CD4-positive, alpha-beta T cell treated with Interleukin-21 for 1 hour (primary cell): ENCODE measurements at regions not wholly inside any gene's neighbourhood (a gene's known extent, or its start where the extent isn't known, plus 50 kb on each side); places are given as distances from the start of the nearest gene placed in this dataset.

Source experiments
- DNase-seq: peaks from one replicate; pipeline ENCODE4 v3.0.0-alpha.2; 2020

- no peak for DNase-seq
Observed at GRCh38 chr9:80086386-80086785, 514.6 kb downstream of the TLE4 start.

DNA sequence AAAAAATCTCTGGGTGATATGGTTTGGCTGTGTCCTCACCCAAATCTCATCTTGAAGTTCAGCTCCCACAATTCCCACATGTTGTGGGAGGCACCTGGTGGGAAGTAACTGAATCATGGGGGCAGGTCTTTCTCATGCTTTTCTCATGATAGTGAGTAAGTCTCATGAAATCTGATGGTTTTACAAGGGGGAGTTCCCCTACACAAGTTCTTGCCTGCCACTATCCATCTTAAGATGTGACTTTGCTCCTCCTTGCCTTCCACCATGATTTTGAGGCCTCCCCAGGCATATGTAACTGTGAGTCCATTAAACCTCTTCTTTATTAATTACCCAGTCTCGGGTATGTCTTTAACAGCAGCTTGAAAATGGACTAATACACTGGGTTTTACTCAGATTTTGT is 513.9 kb downstream of the TLE4 start:
- no peak for DNase-seq

DNA sequence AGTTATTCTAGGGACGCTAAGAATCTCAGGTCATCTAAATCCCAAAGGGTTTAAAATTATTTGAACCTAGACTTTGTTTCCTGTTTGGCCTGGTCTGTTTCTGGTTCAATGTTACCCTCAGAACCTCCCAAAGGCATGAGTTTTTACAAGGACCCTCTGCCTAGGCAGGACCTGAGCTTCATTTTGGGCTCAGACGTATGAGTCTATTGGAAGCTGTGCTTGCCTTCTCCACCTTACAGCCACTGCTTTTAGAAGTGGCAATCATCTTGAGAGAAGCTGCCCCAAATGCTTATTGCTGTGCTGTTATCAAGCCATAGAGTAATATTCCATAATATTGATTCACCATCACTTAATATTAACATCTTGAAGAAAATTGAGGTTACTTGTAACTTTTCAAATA is 510.4 kb downstream of the TLE4 start:
- DNase-seq: no peak

GRCh38 chr9:80078826-80079225 is 507.1 kb downstream of the TLE4 start:
- DNase-seq: no peak

DNA sequence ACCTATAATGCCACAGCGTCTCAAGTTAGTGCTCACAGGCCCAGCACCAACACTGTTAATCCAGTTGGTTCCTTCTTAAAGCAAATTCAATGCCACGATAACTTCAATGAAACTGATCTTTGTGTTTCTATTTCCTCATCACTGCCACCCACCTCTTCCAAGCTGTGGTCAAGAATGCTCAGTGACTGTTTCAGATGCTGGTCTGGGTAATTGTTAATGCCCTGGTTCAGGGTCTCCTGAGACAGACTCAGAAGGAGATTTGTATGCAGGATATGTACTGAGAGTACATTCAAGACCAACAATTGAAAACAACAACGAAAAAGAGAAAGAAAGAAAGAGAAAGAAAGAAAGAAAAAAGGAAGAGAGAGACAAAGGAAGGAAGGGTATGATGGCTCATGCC is 505.3 kb downstream of the TLE4 start:
- DNase-seq: no peak

- DNase-seq: no peak
Observed at GRCh38 chr9:80076162-80076561, 504.4 kb downstream of the TLE4 start.

DNA sequence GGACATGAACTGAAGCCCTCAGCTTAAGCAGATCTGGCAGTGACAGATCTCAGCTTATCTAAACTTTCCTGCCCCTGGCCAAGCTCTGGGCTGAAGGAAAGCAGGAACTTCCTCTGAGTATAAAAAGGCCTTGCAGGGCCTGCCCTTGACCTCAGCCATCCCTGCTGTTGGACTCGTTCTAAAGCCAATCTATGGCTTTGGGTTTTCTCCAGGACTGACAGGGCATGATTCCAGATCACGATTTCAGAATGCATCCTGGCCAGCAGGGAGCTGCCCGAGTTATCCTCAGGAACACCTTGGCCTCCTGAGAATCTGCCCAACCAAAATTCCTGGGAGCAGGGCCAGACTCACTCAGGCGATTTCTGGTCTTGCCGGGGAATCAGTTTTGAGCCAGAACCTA is 502.7 kb downstream of the TLE4 start:
- no peak for DNase-seq

- DNase-seq: no peak
Observed at GRCh38 chr9:80072451-80072850, 500.7 kb downstream of the TLE4 start.

DNA sequence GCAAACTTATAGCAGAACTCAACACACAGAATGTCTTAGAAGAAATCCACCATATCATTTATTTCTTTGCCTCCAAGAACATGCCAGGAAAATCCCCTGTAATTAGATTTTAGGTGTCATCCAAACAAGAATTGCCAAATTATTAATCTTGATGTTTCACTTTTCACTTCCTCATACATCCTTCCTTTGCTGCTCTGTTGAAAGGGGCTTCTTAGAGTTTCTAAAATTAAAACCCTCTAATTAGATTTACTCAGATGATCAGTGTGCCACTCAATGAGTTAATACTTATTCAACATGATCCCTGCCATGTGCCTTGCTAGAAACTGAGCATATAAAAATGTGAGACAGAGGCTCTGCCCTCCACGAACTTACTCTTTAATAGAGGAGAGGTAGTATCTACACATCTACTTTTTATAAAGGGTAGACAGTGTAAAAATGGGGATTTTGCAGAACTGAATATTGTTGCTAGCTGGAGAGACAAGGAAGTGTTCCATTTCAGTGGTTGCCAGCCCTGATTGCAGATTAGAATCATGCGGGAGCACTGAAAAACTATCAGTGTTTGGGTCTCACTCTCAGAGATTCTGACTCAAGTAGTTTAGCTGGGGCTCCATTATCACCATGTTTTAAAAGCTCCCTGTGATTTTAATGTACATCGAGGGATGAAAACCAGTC is 498.4 kb downstream of the TLE4 start:
- no peak for DNase-seq

- DNase-seq: no peak
Observed at GRCh38 chr9:80066931-80067330, 495.2 kb downstream of the TLE4 start.

DNA sequence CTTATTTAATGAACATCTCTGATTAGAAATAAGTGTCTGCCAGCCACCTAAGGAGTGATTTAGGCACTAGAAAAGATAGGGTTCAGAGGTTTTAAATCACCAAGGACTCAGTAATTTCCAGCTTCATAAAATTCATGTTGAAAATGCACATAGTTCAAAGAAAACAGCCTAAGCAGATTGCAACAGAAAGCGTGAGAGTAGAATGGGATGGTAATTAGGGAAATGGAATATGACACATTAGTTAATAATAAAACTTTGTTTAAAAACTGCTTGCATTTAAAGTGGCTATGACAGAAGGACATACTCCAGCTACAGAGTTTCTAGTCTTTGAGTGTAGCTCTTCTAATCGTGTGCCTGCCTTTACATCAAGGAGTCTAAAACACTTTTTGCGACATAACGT is 490.8 kb downstream of the TLE4 start:
- DNase-seq: no peak

- DNase-seq: no peak
Observed at GRCh38 chr9:80061940-80062339, 490.2 kb downstream of the TLE4 start.

GRCh38 chr9:80061096-80061495 is 489.3 kb downstream of the TLE4 start:
- no peak for DNase-seq

DNA sequence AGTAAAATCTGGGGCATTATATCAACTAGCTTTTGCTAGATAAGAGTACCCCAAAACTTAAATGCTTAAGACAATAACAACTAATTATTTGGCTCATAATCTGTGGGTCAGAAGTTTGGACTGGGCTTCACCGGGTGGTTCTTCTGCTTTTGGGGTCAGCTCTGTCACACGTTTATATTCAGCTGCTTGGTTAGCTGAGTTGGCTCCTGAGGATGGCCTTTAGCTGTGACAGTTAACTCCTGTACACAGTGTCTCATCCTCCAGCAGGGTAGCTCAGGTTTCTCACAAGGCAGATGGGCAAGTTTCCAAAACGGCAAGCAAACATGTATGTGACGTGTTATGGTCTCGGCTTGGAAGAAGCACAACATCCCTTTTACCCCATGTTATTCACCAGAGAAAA is 488.2 kb downstream of the TLE4 start:
- DNase-seq: no peak

DNA sequence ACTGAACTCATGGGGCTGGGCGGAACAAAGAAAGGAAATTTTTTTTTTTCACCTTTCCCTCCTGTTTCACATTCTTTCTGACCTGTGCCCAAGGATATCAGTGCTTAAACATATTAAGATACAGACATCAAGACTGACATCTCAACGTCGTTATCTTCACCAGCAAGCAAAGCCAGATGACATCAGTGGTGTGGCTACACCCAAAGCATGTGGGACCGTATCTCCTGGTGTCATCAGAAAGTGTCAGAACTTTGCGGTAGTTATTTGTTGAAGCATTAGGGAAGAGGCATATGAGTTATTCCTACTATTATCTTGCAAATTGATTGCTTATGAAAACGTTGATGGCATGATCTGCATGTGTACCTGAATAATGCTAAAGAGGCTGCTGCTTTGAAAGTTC is 487.4 kb downstream of the TLE4 start:
- DNase-seq: no peak

DNA sequence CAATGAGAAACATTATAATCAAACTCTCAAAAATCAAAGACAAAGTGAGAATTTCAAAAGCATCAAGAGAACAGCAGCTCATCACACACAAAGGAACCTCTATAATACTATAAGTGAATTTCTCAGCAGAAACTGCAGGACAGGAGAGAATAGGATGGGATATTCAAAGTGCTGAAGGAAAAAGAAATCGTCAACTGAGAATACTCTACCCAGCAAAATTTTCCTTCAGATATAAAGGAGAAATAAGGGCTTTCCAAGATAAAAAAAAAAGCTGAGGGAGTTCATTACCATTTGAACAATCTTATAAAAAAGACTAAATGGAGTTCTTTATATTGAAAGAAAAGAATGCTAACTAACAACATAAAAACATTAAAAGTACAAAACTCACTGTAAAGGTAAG is 481.1 kb downstream of the TLE4 start:
- no peak for DNase-seq

- no peak for DNase-seq
Observed at GRCh38 chr9:80049096-80049782, 477.5 kb downstream of the TLE4 start.

DNA sequence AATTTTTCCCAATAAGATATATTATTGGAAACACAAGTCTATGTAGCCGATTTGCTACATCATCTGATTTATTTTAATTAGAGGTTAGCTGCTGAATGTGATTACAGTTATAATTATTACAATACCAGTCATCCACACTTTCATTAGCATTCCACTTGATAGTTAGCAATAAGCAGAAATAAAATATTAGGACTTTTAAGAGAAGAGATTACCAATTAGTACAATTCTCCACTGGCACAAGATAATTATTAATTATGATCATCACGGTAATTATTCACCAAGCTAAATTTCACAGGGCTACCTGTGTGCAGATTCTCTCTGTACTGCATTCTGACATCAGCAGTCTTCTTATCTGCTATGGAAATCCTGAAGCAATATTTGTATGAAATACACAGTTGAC is 474.7 kb downstream of the TLE4 start:
- DNase-seq: no peak

DNA sequence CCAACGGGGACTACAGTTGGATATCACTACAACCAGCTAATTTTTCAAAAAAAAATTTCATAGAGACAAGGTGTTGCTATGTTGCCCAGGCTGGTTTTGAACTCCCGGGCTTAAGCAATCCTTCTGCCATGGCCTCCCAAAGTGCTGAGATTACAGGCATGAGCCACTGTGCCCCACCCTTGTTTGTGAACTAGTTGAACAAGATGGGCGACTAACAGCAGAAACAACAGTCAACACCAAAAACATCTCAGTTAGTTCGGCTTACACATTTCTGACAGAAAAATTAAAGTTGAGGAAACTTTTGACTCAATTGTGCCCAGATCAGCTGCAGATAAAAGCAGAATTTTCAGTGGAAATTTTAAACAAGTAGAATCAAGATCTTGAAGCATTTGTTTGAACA is 470.1 kb downstream of the TLE4 start:
- DNase-seq: no peak

DNA sequence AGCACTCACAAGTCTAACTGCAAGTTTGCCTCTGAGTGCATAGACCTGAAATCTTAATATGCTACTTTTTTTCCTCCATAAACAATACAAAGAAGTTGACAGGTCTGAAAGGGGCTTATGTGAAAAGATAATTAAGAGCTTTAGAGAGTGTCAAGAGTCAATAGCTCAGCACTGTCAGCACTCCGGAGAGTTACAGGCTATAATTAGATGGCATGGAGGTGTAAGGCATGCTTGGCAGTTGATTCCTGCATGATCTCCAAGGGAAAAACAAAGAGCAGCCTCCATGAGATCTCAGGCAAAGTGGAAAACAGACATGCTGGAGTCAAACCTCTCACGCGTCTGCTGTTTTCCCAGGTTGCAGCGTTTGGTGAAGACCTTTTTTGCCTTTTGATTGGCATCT is 468.7 kb downstream of the TLE4 start:
- DNase-seq: no peak

DNA sequence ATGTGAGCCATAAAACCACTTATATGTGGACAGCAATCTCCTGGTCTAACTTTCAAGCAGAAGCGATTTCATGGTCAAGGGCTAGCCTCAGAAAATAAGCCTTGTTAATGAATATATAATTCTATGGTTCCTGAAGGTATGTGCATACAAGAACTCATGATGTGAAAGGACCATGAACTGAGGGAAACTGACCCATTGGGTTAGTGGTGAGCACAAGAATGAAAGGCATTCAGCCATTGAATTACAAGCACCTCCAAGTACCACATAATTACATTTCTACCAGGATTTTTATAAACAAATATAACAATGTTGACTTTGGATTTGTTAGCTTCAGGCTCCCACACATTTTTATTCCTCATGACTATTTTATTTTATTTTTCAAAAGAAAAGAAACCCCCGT is 459.0 kb downstream of the TLE4 start:
- no peak for DNase-seq

DNA sequence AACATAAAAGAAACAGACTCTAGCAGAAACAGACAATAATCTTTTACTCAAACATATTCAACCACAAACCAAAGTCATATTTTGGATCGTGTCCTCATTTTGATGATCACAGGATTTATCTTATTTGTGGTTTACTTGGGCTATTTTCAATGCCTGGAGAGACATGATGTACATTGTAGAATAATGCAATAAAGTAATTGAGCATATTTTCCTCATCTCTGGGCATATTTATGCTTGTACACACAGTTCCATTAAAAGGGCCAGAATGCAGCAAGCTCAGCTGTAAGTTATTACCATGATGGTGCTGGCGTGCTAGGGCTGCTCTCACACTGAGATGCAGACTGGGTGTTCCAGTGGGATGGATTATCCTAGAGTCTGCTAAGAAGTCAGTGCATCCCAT is 456.7 kb downstream of the TLE4 start:
- no peak for DNase-seq

DNA sequence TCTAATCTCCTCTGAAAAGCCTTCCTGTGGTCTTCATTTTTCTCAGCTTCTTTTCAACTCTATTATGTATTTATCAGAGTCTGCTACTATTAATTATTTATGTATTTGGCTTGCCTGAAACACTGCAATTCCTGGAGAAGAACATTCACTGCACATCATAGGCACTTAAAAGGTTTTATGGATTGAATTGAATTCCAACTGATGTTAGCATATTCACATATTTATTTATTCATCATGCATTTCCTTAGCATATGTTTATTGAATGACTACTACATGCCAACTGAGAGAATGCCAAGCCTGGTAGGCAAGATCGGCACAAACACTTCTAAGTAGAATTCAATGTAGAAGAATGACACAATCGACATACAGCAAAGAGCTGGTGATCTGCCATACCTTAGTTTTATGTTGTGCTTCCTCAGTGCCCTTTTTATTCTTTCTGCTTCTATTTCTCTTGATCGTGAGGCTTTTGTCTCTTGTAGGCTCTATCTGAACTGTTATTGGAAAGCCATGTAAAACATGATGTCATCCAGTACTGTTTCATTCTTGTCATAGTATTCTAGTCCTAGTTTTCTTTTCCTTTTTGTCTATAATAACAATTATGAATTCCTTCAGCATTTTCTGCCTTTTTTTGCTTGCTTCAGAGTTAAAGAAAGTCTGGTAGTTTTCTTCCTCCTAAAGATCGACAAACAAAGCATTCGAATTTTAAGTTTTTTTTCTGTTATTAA is 454.2 kb downstream of the TLE4 start:
- DNase-seq: no peak

DNA sequence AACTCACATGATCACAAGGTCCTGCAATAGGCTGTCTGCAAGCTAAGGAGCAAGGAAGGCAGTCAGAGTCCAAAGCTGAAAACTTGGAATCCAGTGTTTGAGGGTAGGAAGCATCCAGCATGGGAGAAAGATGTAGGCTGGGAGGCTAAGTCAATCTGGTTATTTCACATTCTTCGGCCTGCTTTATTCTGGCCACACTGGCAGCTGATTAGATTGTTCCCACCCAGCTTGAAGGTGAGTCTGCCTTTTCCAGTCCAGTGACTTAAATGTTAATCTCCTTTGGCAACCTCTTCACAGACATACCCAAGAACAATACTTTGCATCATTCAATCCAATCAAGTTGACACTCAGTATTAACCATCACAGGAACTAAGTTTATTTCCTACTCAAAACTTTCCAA is 453.4 kb downstream of the TLE4 start:
- no peak for DNase-seq
